OCI-LY1 (cell line): ENCODE measurements at regions not wholly inside any gene's neighbourhood (a gene's known extent, or its start where the extent isn't known, plus 50 kb on each side); places are given as distances from the start of the nearest gene placed in this dataset.

Experiments
- CTCF ChIP-seq: fragments of 200-600 bp; sonication (generic), shearing (Covaris generic); IDR thresholded peaks from 2 replicates; pipeline ENCODE4 v1.5.1; 2017; ENCODE audit warnings: mild to moderate bottlenecking, antibody characterized with exemption, low read length, moderate library complexity, mixed read lengths
- EZH2 ChIP-seq: fragments of 200-600 bp; sonication (generic), shearing (Covaris generic); IDR thresholded peaks from 2 replicates; pipeline ENCODE4 v1.8.0; 2017; ENCODE audit warnings: borderline replicate concordance, mixed run types, mild to moderate bottlenecking, antibody characterized with exemption, low read length, moderate library complexity, mixed read lengths

GRCh38 chr10:90354914-90355313, 502.9 kb downstream of the HTR7 start:
- TF ChIP-seq CTCF, result no peak
- TF ChIP-seq EZH2, result no peak
